ENCODE measurements at regions not wholly inside any gene's neighbourhood (a gene's known extent, or its start where the extent isn't known, plus 50 kb on each side); places are given as distances from the start of the nearest gene placed in this dataset.

DNA sequence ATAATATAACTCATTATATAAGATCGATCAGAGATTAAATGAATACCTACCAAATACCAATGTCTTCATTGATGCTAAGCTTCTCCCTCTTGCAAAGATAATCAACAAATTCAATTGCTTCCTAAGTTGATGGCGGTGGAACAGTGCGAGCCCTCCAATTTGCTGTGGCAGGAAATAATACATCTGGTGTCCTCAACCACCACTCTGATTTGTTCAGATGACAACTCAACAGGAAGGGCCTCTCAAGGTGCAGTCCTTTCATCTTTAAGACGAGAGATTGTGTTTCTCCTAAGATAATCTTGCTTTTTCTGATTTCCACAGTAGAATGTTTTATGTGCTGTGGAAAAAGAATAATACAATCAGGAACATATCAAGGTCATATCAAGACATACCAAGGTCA, 56.6 kb upstream of the IGFBP2 start:
- no peak for DNase-seq

DNA sequence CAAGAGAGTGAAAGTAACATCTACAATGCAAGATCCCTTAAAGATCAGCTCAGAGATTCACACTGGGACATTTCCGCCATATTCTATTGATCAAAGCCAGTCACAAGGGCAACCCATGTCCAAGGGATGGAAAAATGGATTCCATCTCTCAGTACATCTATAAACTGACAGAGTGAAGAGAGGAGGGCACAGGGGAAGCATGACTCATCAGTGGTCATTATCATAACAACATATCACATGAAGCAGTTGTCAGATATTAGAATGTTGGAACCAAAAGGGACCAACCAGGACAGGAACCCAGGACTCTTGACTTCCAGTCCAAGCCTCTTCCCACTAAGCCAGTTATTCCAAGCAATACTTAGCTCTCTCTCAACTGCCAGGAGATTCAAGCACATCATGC, 54.9 kb upstream of the IGFBP2 start:
- no peak for DNase-seq

DNA sequence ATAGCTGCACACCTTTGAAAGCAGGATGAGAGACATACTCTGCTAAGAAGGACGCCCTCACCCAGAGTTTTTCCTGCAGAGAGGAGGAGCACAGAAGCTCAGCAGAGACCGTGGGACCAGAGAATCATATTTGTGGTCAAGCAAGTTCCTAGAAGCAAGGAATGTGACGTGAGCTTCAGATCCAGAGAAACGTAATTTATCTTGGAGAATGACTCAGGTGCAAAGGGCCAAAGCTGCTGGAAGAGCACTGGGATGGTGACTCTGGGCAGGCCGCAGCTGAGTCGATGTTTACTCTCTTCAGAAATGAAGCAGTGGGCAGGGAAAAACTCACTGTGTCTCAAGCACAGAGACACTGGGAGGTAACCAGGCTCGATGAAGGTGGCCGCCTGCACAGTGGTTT, 50.1 kb upstream of the IGFBP2 start:
- DNase-seq = no peak
